Epidermal melanocyte (primary cell): ENCODE measurements at regions not wholly inside any gene's neighbourhood (a gene's known extent, or its start where the extent isn't known, plus 50 kb on each side); places are given as distances from the start of the nearest gene placed in this dataset.

ENCODE experiments used
- DNase-seq: peaks from one replicate; pipeline ENCODE4 v3.0.0; 2011; ENCODE audit warnings: low spot score; ENCODE audit not compliant: insufficient read length

DNA sequence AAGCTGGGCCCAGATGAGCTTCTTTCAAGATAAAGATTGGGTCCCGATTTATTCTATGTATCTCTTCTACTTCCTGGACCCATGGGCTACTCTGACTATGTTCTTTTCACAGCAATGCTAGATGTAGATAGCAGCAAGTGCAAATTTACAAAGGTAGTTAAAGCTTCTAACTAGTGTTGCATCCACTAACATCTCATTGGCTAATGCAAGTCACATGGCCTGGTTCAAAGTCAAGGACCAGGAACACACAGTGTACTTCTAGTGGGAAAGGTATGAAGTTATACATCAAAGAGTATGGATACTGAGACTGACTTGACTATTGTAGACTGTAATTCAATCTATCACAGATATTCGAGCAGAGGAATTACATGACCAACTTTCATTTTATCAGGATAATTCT, 588.8 kb downstream of the PLA2G4A start:
- no peak for DNase-seq

DNA sequence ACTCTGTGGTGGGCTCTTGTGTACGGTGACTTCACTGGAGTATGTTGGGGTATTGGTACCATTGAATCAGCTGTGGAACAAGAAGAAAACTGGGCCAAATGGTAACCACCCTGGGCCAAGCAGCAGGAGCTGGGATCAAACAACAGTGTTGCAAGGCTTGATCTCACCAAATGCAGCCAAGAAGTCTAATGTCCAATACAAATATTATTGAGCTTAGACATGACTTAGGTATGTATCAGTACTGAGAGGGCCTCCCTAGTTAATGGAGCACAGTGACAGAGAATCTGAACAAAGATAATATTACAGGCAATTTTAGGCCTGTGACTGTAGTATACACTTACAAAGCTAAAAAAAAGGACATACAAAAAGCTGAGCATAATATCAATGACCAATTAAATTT, 604.8 kb downstream of the PLA2G4A start:
- DNase-seq = no peak

DNA sequence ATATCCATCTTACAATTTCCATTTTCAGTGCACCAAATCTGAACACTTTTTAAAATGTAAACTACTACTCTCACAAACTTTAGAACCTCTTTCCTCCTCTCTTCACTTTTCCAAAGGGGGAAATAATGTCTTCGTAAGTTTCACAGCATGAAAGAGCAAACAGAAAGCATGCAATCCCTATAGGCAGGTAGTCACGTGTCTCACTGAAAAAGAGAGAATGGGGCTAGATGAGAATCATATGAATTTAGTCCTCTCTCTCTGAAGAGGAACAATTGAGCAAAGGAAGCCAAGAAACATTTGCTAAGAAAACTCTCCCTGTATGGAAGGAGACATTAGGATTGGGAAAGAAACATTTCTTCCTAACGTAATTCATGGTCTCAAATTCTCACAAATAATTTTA, 613.9 kb downstream of the PLA2G4A start:
- no peak for DNase-seq

DNA sequence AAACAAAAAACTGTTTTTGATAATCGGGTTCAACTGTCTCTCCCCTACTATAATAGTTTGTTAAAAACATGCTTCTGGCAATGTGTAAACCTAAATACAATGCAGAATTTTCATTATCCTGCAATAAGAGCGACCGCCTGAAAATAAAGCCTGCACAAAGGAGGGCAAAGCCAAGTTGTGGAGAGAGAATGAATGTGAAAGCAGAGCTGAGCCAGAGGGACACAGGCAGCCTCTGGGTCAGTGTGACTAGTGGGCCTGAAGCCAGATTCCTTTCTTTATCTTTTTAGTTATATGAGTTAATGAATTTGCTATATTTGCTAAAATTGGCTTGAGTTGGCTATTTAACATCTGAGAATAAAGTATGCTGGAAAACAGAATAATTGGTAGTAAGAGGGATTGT, 615.2 kb downstream of the PLA2G4A start:
- DNase-seq = no peak

DNA sequence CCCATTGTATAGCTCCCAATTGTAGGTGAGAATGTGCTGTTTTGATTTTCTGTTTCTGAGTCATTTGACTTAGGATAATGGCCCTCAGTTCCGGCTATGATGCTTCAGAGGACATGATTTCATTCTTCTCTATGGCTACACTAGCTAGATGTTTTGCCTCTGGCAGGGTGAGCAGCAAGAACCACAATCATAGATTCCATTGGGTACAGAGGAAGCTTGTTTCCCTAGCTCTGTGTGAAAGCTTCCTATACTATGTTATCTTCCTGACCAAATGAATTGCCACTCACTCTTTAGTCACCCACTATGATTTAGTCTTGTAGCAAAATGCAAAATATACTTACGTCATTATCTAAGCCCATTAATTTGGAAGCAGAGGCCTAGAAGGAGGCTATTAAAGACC, 616.3 kb downstream of the PLA2G4A start:
- DNase-seq = no peak

DNA sequence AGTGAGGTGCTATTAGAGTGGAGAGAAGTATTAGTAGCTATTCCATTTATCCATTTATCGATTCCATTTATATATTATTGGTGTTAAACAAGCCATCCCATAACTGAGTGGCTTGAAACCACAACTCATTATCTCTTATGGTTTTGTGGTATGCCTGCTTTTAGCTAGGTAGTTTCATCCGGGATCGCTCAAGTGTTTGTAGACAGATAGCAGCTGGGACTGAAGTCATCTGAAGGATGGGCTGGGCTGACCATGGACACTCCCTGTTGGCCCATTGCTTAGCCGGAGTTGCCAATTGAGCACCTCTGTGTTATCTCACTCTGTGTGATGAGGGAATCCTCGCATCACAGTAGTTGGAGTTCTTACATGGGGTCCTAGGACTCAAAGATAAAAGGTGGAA, 622.5 kb downstream of the PLA2G4A start:
- no peak for DNase-seq

DNA sequence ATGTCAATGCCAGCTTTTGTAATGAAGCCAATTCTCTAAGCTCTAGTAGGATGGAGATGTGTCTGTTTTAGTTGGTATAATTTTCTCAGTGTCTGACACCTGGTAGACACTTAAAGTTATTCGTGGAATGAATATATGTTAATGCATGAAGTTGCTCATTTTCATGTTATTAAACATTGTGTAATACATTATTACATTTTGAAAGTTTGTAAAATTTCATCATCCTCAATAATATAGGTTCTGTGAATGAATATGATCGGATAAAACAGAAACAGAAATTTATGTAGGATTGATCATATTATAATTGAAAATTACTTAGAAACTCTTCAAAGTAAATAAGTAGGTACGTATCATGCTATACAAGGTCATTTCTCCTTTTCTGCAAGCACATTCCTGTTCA, 625.3 kb downstream of the PLA2G4A start:
- DNase-seq = no peak

DNA sequence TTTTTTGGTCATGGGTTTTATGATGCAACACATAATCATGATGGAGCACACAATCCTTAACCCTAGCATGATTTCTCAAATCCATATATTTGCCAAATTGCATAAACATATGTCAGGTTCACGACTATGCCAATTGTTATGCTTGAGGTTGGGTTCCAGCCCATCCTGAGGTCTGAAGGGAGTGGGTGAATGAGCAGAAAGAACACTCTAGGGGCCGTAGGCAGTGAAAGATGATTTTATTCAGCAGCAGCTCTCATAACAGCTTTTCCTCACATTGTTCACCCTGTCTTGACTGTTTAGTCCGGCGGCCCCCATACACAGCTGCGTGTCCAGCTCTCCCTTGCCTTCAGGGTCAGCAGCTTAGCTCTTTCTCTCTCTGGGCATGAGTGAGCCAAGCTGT, 627.7 kb downstream of the PLA2G4A start:
- DNase-seq = no peak

DNA sequence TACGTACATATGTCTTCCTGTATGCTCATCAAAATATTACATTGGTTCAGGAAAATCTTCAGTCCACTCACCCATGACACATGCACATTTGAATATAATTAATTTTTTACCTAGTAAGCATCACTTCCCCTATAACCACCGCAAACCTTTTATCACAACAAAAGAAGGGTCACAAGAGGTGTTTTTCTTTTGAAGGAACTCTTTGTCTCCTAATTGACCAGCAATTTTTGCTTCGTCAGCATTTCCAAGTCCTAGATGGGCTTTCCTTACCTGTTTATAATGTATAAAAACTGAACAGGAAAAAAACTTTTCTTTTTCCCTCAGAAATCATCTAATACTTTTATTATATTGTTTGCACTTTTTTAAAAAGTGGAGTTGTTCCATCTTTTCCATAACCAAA, 631.3 kb downstream of the PLA2G4A start:
- DNase-seq = no peak

DNA sequence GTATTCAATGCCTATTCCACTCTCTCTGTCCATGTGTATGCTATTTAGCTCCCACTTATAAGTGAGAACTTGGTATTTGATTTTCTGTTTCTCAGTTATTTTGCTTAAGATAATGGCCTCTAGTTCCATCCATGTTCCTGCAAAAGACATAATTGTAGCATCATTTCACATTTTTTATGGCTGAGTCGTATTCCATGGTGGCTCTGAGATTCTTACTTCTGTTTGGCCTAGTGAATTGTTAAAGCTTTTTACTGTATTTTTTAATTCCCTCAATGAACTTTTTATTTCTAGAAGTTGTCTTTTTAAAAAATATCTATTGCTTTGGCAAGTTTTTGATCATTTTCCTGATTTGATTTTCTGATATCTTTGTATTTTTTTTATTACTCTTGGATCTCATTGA, 635.6 kb downstream of the PLA2G4A start:
- no peak for DNase-seq

DNA sequence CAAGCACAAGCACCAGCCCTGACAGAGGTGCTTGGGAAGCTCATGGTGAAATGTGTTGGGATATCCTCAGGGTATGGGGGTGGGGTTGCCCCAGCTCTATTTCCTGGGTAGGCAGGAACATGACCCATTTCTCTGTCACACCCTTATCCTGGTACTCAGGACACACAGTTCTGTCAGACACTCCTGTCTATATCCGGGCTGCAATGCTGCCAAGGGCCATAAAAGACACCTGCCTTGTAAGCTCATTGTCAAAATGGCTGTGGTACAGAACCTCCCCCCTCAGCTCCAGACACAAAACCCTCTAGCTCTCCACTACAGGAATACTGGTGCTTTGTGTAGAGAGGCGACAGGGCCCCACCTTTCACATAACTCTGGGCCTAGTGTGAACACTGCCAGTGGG, 636.7 kb downstream of the PLA2G4A start:
- DNase-seq = no peak

DNA sequence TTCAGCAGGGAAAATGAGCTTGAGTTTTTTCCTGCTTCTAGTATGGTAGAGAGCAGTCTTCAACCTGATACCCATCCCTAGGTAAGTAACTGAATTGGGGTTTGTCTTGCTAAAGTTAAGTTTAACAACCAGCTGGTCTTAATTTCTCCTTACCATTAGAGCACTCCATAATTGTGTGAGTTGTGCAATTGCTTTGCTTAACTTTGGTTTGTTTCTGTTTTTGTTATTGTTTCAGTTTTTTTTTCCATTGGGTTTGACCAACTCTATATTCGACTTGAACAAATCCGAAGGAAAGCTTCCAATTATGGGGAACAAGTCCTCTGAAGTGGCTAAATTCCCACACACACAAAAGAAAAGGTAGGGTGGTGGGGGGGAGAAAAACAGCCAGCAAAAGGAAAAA, 641.1 kb downstream of the PLA2G4A start:
- DNase-seq = no peak

DNA sequence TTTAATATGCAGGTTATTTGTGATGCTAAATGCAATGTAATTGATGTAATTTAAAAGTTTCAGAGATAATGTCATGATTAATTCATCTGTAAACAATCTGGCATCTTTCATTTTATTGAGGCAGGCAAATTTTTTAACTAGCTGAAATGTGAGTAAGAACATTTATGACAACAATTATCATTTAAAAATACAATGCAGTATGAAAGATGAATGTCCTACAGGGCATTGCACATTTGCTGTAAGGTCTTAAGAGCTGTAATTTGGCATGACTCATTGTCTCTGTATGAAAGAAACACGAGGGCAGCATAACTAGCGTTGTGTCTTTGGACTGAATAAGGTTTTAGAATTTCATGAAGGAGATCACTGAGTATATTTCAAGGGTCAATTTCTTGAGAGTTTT, 642.8 kb downstream of the PLA2G4A start:
- DNase-seq = no peak

DNA sequence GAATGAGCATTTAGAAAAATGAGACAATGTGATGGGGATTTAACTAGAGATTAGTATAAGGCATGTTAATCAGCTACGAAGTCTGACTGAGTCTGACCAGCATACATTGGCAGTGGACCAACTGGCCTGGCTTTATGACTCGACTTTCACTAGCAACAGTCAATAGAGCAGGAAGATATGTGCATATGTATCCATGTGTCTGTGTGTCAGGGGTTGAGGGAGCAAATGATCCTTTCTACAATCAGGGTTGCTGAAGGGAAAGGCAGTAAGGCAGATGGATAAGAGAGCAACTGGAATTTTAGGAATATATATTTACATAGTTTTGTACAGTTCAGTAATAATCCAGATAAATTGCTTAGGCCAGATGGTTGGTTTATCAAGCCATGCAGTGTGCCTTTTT, 645.6 kb downstream of the PLA2G4A start:
- no peak for DNase-seq

DNA sequence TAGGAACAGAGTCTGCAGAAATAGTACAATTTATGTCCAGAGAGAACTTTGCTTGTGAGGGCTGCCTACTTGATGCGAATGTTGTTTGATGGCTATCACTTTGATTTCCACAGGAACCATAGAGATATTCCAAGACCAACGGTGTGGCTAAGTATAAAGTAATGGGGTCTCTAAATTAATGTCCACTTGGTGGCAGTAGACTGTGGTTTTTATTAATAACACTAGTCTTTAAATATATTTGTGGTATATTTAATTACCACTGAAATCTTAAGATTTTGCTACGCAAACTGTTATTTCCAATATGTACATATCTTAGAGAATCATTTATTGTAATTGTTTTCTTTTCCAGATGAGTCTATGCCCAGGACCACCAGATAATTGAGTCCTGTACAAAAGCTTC, 647.9 kb downstream of the PLA2G4A start:
- DNase-seq = no peak

DNA sequence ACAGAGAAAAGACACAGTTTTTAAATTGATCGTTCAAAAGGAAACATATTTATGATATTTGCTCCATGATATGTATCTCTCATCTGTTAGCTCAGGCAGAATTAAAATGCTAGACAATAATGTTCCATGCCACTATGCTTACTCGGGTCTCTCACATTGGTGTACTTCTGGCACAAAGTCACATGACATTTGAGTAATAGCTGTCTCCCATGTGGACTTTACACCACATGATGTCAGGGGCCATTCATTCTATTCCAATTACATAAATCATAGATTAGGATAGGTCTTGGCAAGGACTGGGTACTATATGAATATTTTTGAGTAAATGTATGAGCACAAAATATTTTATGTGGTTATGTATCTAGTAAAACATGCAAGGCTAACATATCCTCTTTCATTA, 648.4 kb downstream of the PLA2G4A start:
- no peak for DNase-seq

DNA sequence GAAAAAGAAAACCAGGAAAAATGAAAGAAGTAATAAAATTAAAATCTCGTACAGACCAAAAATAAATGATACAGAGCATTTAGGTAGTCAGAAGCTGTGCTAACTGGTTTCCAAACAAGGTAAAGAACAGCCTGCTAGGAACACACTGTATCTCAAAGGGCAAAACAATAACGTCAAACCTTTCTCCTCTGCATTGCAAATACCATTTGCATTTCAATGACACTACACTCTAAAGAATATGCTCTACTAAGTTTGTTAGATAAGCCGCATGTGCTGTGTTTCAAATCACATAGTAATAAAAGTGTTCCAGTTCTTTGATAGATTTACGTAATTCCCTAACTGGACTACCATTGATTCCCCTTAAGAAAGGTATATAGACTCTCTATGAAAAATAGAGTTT, 648.8 kb downstream of the PLA2G4A start:
- DNase-seq = no peak

DNA sequence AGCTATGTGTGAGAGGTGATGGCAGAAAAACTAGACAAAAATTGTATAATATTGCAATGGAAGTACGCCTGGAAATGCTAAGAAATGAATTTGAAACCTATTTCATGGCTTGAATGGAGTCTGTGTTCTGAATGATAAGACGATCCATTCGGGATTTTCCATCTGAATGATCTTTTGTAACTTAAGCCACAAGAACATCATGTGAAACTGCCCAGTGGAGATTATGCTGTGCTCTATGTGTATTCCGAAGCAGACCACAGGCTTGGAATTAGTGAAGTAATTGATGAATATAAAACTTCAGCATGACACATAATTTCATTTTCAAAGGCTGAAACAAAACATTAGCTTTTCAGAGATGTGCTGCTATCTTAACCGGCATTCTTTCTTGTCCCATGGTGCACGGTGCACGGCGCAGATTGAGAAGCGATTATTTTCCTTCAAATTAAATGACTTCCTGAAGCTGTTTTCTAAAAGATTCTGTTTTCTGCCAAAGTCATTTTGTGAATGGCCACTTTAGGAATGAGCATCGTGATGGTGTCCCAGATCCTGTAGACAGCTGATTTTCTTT, 652.9 kb downstream of the PLA2G4A start:
- peak; percentile 23 for DNase-seq

DNA sequence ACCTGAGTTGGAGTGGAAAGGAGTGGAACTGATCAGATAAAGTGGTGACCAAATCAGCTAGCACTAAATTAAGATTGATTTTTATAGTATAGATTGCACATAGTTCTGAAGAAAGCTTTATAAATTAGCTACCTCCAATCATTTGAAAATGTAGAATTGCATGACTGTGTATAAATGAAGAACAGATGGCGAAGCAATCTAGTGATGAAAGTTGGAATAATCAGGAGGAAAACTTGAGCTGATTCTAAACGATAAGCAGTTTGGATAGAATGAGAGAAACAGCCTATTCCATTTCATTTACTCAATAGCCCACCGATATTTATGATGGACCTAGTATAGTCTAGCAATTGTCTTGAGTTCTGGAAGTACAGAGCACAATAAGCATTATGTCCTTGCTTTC, 661.5 kb downstream of the PLA2G4A start:
- no peak for DNase-seq

DNA sequence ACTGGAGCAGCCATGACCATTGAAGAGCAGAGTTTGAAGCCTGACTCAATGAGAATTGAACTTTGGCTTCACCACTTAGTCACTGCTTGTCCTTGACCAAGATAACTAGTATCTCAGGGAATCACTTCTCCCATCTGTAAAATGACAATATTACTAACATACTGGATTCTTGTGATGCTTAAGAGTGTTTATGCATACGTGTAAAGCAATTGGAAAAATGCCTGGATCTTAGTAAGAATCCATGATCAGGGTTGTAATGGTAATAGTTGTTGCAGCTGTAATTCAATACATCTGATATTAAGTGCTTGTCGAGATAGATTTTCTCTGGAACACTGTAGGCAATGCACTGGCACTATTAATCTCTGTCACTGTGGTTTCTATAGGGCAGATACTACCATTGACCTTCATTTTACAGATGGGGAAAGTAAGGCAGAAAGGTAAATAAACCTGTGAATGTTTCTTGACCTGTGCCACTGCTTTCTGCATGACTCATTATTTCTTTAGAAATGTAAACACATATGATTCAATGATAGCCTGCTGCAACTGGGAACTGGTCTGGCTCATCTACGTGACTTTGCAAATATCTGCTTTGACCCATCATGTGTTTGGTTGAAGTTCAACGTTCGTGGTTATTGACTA, 662.5 kb downstream of the PLA2G4A start:
- DNase-seq = no peak

DNA sequence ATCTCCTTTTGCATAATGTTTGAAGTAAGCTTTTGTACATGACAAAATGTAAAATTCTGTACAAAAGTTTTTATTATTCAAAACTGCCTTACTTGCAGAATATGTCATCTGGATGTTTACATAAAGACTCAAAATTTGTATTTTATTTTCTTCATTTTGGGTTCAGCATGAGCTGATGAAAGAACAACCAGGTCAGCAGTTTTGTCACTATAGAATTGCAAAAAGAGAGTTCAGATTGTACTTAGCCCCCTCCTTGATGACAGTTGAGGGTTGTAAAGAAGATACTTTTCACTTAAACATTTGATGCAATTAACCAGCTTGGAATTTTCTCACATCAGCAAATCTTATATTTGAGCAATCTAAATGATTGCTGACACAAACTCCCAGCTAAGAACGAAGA, 669.3 kb downstream of the PLA2G4A start:
- no peak for DNase-seq

DNA sequence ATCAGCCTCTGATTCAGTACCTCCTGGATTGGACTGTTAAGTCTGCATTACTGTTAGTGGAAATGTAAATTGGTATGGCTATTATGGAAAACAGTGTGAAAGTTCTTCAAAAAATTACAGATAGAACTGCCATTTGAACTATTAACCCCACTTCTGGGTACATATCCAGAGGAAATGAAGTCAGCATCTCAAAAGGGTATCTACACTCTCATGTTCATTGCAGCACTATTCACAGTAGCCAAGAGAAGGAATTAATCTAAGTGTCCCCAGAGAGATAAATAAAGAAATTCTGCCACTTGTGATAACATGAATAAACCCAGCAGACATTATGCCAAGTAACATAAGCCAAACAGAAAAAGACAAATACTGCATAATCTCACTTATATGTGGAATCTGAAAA, 676.0 kb downstream of the PLA2G4A start:
- no peak for DNase-seq

DNA sequence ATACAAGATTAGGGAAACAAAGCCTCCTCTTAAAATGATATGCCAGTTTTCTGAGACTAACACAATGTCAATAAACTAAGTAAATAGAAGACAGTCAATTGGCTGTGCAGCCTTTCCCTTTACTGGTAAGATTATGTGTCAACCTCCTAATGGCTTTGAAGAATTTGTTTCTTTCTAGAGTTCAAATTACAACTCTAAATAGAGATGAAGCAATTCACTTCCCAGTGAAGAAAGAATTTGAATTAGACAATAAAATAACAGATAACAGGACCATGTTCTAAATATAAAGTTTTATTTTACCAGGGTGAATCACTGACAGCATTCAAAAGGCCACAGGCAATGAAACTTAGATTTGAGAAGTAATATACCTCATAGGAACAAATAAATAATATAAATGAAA, 680.3 kb downstream of the PLA2G4A start:
- no peak for DNase-seq

DNA sequence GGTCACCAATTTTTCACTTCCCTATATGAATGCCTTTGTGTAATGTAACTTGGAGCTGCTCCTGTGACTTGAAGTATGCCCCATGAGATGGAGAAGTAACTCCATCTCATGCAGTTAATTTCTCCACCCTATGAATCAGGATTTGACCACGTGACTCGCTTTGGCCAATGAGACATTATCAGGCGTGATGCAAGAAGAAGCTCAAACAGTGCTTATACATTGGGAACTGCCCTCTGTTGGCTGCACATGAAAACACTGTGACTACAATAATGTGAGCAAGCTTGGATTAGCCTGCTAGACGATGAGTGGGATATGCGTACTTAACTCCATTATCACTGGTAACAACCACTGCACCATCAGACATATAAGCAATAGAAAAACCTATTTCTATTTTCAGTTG, 684.4 kb downstream of the PLA2G4A start:
- no peak for DNase-seq
